A673 (cell line): ENCODE measurements at regions not wholly inside any gene's neighbourhood (a gene's known extent, or its start where the extent isn't known, plus 50 kb on each side); places are given as distances from the start of the nearest gene placed in this dataset.

Source experiments
- BruUV-seq: library from RNA; stranded (reverse); fragments of 400-500 nt; replicated peaks from 2 replicates; lab custom pipeline; 2021; lab: Mats Ljungman, UMichigan
- CTCF ChIA-PET: fragments of 300-600 bp; sonication (Branson Sonifier 250); formaldehyde crosslinking; loops from one replicate; lab custom pipeline; 2022; ENCODE audit warnings: antibody characterized with exemption; lab: Charles Lee
- POLR2A ChIA-PET: fragments of 300-600 bp; sonication (Branson Sonifier 250); formaldehyde crosslinking; loops from one replicate; lab custom pipeline; 2022; ENCODE audit warnings: antibody characterized with exemption; ENCODE audit not compliant: low non-redundant PET; lab: Charles Lee
- DNase-seq: peaks from one replicate; pipeline ENCODE4 v3.0.0-alpha.2; 2015; ENCODE audit warnings: low spot score
- H3K27ac ChIP-seq: fragments of 200-600 bp; sonication (generic); 2 replicates; pipeline ENCODE4 v1.5.1; 2016; ENCODE audit warnings: mixed run types, low read depth, mild to moderate bottlenecking, mixed read lengths, antibody characterized with exemption, low read length; ENCODE audit not compliant: poor library complexity, severe bottlenecking
- H3K27me3 ChIP-seq: fragments of 200-600 bp; sonication (generic); replicated peaks from 2 replicates; pipeline ENCODE4 v1.6.1; 2017; ENCODE audit warnings: mixed run types, low read depth, mild to moderate bottlenecking, mixed read lengths, antibody characterized with exemption, low read length; ENCODE audit not compliant: insufficient read depth, poor library complexity
- H3K36me3 ChIP-seq: fragments of 200-600 bp; sonication (generic); 2 replicates; pipeline ENCODE4 v1.6.1; 2016; ENCODE audit warnings: mixed run types, mild to moderate bottlenecking, mixed read lengths, antibody characterized with exemption, low read length; ENCODE audit not compliant: insufficient read depth, poor library complexity, severe bottlenecking
- H3K4me1 ChIP-seq: fragments of 200-600 bp; sonication (generic); 2 replicates; pipeline ENCODE4 v1.6.1; 2017; ENCODE audit warnings: mixed run types, mild to moderate bottlenecking, mixed read lengths, antibody characterized with exemption, low read length; ENCODE audit not compliant: insufficient read depth, poor library complexity, severe bottlenecking
- H3K4me3 ChIP-seq: fragments of 200-600 bp; sonication (generic); 2 replicates; pipeline ENCODE4 v1.5.1; 2016; ENCODE audit warnings: low read depth, mixed run types, mild to moderate bottlenecking, mixed read lengths, low read length; ENCODE audit not compliant: poor library complexity, severe bottlenecking
- H3K9me3 ChIP-seq: fragments of 200-600 bp; sonication (generic); 2 replicates; pipeline ENCODE4 v1.6.1; 2016; ENCODE audit warnings: mixed run types, low read depth, mild to moderate bottlenecking, mixed read lengths, antibody characterized with exemption, low read length; ENCODE audit not compliant: poor library complexity, severe bottlenecking
- CTCF ChIP-seq: fragments of 300-800, 200-600 bp; sonication (generic); conservative IDR thresholded peaks from 2 replicates; pipeline ENCODE4 v1.5.1; 2017; ENCODE audit warnings: low read depth, mild to moderate bottlenecking, antibody characterized with exemption, low read length, moderate library complexity, mixed read lengths
- EZH2 ChIP-seq: fragments of 200-600 bp; sonication (generic); IDR thresholded peaks from 2 replicates; pipeline ENCODE4 v1.6.1; 2017; ENCODE audit warnings: borderline replicate concordance, low read depth, mild to moderate bottlenecking, mixed read lengths, antibody characterized with exemption, low read length; ENCODE audit not compliant: poor library complexity, severe bottlenecking
- intact Hi-C: fragments of 100-400 bp; cut with micrococcal nuclease; formaldehyde crosslinking; loops from one replicate; pipeline ENCODE4 v1.10.0; 2022; ENCODE audit not compliant: unreplicated experiment

GRCh38 chr15:98195796-98196195, 235.3 kb downstream of the ARRDC4 start:
- intact Hi-C loops, result no loop called here
- H3K4me3 ChIP-seq, result no peak overlapping the region
- H3K27ac ChIP-seq, result no peak overlapping the region
- peaks cover 66% of the 10 kb centered on the region for H3K27me3 ChIP-seq
- H3K9me3 ChIP-seq, result no peaks in the 10 kb centered on the region
- ChIA-PET POLR2A (interaction anchor here (0.6 kb wide), 1 partner anchor 227 kb away, joined by 3 read pairs; no protein-coding TSS in a partner anchor), CTCF (interaction anchor here (0.6 kb wide), 1 partner anchor 33 kb away, joined by 6 read pairs; no protein-coding TSS in a partner anchor)
- TF ChIP-seq EZH2 (no peak), CTCF (no peak)
- H3K4me1 ChIP-seq, result no peaks in the 10 kb centered on the region
- BruUV-seq, result no TSS peak
- no peak for DNase-seq
- H3K36me3 ChIP-seq, result no peaks in the 10 kb centered on the region

GRCh38 chr15:98196371-98196770, 235.9 kb downstream of the ARRDC4 start:
- TF ChIP-seq CTCF (no peak), EZH2 (no peak)
- Histone ChIP-seq H3K4me3 (no peak overlapping the region), H3K27me3 (peaks cover 64% of the 10 kb centered on the region), H3K27ac (no peak overlapping the region), H3K4me1 (no peaks in the 10 kb centered on the region), H3K36me3 (no peaks in the 10 kb centered on the region), H3K9me3 (no peaks in the 10 kb centered on the region)
- CTCF ChIA-PET, result no interaction called here
- BruUV-seq, result no TSS peak
- POLR2A ChIA-PET, result interaction anchor here (0.6 kb wide), 1 partner anchor 227 kb away, joined by 3 read pairs; no protein-coding TSS in a partner anchor
- DNase-seq, result no peak
- intact Hi-C loops, result no loop called here

- BruUV-seq, result no TSS peak
- TF ChIP-seq CTCF (no peak), EZH2 (no peak)
- DNase-seq, result no peak
- no peaks in the 10 kb centered on the region for H3K4me1 ChIP-seq
- intact Hi-C loops, result no loop called here
- H3K36me3 ChIP-seq, result no peaks in the 10 kb centered on the region
- CTCF ChIA-PET, result no interaction called here
- H3K27ac ChIP-seq, result no peak overlapping the region
- H3K27me3 ChIP-seq, result peaks cover 28% of the 10 kb centered on the region
- POLR2A ChIA-PET, result no interaction called here
- H3K4me3 ChIP-seq, result no peak overlapping the region
- no peaks in the 10 kb centered on the region for H3K9me3 ChIP-seq
Measured at GRCh38 chr15:98202256-98202655, 241.8 kb downstream of the ARRDC4 start.
